GM19467 (cell line): ENCODE measurements at regions not wholly inside any gene's neighbourhood (a gene's known extent, or its start where the extent isn't known, plus 50 kb on each side); places are given as distances from the start of the nearest gene placed in this dataset.

ENCODE experiments used
- ATAC-seq: cut with Tn5 transposase; IDR thresholded peaks from one replicate; pipeline ENCODE4 v1.9.1; 2021; ENCODE audit warnings: mild to moderate bottlenecking, moderate library complexity; ENCODE audit not compliant: unreplicated experiment

GRCh38 chr4:29521281-29521680, 1198.9 kb upstream of the PCDH7 start:
- no peak for ATAC-seq

- ATAC-seq, result no peak
Observed at GRCh38 chr4:29536745-29537144, 1183.4 kb upstream of the PCDH7 start.

DNA sequence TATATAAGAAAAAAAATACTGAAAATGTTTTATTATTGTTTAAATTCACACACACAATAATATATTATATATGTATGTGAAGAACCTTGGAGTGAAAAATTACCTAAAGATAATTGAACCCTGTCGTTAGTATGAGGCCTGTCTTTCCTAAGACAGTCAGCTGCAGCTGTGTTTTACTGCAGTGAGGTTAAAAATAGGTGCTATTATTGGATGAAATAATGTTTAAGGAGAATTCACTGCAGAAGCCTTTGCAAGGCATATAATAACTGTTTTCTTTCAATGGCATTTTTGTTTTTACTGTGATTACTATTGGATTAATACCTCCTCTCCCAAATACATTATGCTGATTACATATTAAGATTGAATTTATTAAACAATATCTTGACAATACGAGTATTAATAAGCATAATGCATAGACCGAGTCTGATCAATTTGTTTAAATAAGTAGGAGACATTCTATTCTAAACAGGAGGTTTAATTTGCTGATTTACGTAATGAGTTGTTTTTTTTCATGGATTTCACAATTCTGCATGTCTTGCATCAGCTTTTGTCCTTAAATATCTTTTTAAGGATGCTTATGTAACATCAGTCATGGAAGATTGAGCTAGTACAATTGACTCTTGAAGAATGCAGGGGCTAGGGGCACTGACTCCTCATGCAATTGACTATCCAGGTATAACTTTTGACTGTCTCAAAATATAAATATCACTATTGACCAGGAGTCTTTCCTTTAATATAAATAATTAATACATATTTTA, 1181.1 kb upstream of the PCDH7 start:
- ATAC-seq, result no peak

DNA sequence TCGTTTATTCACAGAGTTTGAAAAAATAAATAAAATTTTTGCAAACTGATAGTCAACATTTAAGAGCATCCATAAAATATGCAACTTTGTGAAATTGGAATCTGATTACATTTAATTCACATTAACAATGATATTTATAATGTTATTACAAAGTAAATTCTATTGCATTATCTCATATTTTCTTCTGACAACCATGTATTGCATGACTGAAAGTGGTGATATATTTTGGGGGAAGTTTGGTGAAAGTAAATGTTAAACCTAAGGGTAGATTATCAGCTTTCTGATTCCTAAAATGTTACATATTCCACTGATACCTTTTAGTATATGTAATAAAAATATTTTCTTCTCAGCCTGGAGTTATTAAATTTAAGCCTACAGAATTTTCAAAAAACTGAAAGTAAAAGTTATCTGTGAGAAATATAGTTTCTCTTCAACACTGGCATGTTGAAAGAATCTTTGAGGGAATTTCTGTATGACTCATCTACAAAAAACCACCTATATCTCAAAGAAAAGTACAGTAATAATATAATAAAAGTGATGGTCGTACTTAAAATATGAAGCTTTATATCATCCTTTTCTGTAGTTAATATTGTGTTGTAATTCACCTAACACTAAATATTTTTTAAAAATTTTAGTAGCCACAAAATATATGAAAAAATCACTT, 1179.6 kb upstream of the PCDH7 start:
- ATAC-seq, result no peak

DNA sequence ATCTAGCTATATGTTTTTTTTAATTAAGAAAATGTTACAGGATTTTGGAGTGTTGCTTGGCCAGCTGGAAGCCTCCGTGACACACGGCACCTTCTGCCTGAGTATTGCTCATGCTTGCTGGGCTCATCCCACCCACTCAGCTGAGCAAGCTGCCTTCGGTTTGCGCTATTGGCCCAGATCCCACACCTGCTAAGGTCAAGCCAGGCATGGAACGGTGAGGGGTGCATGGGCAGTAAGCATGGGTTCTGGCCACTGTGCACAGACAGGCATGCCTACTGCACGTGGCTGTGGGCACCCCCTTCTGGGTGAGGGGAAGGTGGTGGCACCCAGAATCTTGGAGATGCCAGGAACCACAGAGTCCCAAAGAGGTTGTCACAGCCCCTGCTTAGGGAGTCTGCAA, 1178.4 kb upstream of the PCDH7 start:
- no peak for ATAC-seq

GRCh38 chr4:29549342-29549741, 1170.8 kb upstream of the PCDH7 start:
- ATAC-seq, result no peak

DNA sequence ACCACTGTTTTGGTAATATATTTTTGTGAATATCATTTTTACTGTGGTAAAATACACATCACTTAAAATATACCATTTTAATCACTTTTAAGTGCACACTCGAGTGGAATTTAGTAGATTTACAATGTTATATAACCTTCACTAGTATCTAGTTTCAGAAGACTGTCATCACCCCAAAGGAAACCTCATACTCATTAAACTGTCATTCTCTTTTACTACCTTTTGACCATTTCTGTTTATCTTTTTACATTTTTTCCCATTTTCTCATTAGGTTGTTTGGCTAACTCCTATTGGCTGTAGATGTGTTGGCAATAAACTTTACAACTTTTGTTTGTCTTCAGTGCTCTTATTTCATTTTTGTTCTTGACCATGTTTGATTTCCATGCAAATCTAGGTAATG, 1168.3 kb upstream of the PCDH7 start:
- ATAC-seq, result no peak

- ATAC-seq, result no peak
Observed at GRCh38 chr4:29553846-29554245, 1166.3 kb upstream of the PCDH7 start.

DNA sequence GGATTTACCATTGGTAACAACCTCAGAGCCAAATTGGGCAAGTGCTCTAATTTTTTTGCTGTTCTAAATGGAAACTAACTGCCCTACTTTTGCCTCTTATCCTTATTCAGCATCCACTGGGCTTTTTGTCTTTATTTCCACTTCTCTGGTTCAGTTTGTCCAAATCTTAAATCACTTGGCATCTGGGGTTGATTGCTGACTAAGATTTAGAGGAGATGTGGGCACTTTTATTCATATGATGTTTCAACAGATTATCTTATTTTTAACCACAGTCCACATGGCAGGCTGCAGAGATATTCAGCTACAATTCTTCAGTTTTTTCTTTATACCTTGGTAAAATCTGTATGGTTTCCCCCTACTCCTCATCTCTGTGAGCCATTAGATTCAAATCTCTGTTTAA, 1161.4 kb upstream of the PCDH7 start:
- ATAC-seq, result no peak

DNA sequence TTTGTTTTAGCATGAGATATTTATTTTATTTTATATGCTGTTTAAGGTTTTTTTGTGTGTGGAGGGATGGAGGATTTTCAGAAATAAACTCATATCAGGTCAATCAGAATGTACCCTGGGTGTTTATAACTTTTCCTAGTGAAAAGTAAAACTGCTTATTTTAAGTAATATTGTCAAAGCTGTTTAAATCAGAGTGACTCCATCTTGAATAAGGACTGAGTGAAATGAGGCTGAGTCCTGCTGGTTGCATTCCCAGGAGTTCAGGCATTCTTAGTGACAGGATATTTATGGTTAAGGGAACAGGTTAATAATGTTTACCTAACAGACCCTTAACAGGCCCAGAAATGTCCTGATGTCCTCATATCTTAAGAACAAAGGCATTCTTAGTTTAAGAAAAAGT, 1160.9 kb upstream of the PCDH7 start:
- ATAC-seq, result no peak

- ATAC-seq, result no peak
Observed at GRCh38 chr4:29560452-29560851, 1159.7 kb upstream of the PCDH7 start.

DNA sequence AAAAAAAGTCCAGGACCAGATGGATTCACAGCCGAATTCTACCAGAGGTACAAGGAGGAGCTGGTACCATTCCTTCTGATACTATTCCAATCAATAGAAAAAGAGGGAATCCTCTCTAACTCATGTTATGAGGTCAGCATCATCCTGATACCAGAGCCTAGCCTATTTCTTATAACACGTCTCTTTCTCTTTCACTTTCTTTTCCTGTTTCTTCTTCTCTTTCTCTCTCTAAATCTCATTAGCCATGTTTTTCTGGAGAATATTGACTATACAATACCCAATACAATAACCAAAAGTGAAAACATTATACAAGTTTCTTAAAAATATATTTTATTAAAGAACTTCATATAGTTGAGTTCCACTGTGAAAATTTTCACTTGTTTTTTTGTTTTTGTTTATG, 1154.9 kb upstream of the PCDH7 start:
- no peak for ATAC-seq

- no peak for ATAC-seq
Observed at GRCh38 chr4:29566371-29566770, 1153.8 kb upstream of the PCDH7 start.

DNA sequence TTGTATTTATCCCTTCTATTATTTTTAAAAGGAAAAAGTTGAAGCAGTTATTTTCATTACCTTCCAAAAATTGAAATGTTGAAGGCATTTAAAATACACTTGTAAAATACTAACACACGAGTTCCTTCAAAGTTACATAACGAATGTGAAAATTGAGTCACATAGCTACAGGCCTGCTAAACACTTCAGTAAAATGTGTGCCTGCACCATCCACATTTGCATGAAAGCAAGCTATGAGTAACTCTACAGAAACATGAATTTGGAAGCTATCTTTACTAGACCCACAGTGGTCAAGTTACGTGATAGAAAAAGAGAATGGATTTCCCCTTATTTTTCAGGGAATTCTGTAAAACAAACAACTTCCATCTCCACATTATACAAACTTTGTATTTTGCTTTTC, 1148.8 kb upstream of the PCDH7 start:
- no peak for ATAC-seq

GRCh38 chr4:29578329-29578728, 1141.8 kb upstream of the PCDH7 start:
- no peak for ATAC-seq

DNA sequence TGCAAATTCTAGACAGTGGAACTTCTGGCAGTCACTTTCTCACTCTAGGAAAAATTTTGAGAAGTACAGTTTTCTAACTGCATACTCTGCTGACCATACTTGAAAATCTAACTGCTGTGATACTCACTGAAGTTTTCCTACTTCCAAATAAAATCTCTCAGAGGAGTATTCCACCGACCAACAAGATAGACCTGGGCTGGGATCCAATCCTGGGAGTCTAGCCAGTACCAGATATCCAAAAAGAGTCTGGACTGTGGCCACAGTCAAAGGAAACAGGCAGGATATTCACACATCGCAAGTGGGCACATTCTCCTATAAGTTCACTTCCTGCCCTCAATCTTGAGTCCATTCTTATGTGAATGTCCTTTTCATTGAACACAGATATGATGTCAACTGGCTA, 1138.7 kb upstream of the PCDH7 start:
- ATAC-seq, result no peak

DNA sequence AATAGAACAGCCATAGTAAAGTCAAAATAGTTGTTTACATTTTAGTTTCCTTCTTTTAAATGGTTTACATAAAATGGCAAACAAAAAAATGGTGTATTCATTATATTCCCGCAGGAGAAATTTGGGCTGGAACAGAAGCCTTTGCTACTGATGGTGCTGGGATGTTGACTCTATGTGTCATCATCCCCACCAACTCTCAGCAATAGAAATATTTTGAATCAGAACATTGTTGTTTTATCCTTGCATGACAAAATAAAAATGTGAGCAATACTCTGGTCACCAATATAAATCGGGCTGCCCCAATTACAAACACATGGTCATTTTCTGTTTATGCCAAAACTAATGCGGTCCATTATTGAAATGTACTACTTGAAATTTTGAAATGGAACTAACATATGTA, 1131.6 kb upstream of the PCDH7 start:
- ATAC-seq, result no peak

DNA sequence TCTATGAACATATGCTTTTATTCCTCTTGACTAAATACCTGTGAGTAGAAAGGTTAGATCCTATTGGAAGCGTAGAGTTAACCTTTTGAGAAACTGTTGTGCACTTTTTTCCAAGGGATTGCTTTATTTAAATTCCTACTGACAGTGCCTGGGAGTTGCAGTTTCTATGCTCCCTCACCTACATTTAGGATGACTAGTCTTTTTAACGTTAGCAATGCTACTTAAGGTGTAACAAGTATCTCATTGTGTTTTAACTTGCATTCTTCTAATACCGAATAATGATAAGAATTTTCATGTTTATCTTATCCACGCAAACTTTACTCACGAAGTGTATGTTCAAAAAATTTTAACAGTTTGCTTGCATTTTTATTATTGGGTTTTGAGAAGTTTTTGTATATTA, 1123.9 kb upstream of the PCDH7 start:
- ATAC-seq, result no peak

GRCh38 chr4:29619168-29619567, 1101.0 kb upstream of the PCDH7 start:
- no peak for ATAC-seq

GRCh38 chr4:29632199-29632598, 1088.0 kb upstream of the PCDH7 start:
- ATAC-seq, result no peak

- no peak for ATAC-seq
Observed at GRCh38 chr4:29636961-29637360, 1083.2 kb upstream of the PCDH7 start.

- no peak for ATAC-seq
Observed at GRCh38 chr4:29653221-29653620, 1066.9 kb upstream of the PCDH7 start.

DNA sequence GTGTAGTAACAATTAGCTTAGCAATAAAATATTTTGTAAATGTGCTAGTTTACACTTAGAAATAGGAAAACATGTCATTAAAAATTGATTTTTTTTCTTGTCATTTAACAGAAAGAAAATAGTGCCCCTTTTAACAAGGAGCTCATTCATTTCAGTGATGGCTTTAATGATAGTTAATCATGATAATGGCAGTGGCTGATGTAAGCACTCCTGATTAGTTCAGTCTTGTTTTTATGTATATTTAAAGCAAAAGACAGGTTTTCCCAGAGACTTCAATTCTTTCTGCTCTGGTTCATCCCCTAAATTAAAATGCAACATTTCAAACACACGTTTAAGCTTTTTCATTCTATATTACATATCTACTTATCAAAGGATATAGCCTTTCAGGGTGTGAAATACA, 1039.5 kb upstream of the PCDH7 start:
- no peak for ATAC-seq
